Astrocyte (in vitro differentiated cells and primary cell): ENCODE measurements at regions not wholly inside any gene's neighbourhood (a gene's known extent, or its start where the extent isn't known, plus 50 kb on each side); places are given as distances from the start of the nearest gene placed in this dataset.

Source experiments
- EZH2 ChIP-seq: IDR thresholded peaks from 2 replicates; pipeline ENCODE4 v1.6.1; 2012; ENCODE audit warnings: mild to moderate bottlenecking, low read length, inconsistent platforms; ENCODE audit not compliant: insufficient read depth
- TF ChIP-seq, protein P1 (sequence below): IDR thresholded peaks from 2 replicates; pipeline ENCODE4 v1.5.1; 2011; ENCODE audit warnings: low read depth, mild to moderate bottlenecking, inconsistent platforms, low read length, moderate library complexity; ENCODE audit not compliant: insufficient read depth

- TF ChIP-seq, protein P1, sequence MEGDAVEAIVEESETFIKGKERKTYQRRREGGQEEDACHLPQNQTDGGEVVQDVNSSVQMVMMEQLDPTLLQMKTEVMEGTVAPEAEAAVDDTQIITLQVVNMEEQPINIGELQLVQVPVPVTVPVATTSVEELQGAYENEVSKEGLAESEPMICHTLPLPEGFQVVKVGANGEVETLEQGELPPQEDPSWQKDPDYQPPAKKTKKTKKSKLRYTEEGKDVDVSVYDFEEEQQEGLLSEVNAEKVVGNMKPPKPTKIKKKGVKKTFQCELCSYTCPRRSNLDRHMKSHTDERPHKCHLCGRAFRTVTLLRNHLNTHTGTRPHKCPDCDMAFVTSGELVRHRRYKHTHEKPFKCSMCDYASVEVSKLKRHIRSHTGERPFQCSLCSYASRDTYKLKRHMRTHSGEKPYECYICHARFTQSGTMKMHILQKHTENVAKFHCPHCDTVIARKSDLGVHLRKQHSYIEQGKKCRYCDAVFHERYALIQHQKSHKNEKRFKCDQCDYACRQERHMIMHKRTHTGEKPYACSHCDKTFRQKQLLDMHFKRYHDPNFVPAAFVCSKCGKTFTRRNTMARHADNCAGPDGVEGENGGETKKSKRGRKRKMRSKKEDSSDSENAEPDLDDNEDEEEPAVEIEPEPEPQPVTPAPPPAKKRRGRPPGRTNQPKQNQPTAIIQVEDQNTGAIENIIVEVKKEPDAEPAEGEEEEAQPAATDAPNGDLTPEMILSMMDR = no peak
- no peak for TF ChIP-seq EZH2
Measured at GRCh38 chr18:57921708-57922107, 118.6 kb upstream of the ATP8B1 start.
